ENCODE measurements at regions not wholly inside any gene's neighbourhood (a gene's known extent, or its start where the extent isn't known, plus 50 kb on each side); places are given as distances from the start of the nearest gene placed in this dataset.

DNA sequence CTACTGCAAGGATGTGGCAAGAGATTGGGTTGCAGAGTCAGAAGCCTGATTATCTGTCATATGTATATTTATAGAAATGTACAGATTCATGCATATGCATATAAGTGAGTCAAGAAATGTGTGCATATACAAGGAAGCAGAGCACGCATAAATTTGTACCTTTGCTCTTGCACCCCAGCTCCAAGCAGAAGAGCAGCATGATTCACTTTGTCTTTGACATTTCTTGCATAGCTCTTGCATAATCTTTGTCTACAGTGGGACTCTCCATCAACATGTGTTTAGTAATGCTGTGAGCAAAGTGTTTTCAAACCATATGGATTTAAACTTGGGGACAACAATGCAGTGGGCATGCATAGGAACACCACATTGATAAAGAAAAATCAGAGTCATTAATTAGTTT, 330.7 kb upstream of the DCN start:
- peak; percentile 48 for DNase-seq (ENCODE audit: low read depth)
- no peak overlapping the region for H3K4me3 ChIP-seq (ENCODE audit: low read depth, low read length)
- TF ChIP-seq CTCF (conservative IDR thresholded peaks at IDR 0.05; ENCODE audit: low read depth, low read length) = no peak

GRCh38 chr12:91511795-91512420, 329.3 kb upstream of the DCN start:
- no peak for DNase-seq (ENCODE audit: low read depth)
- H3K4me3 ChIP-seq (ENCODE audit: low read depth, low read length) = no peak overlapping the region
- TF ChIP-seq CTCF (conservative IDR thresholded peaks at IDR 0.05; ENCODE audit: low read depth, low read length) = no peak

DNA sequence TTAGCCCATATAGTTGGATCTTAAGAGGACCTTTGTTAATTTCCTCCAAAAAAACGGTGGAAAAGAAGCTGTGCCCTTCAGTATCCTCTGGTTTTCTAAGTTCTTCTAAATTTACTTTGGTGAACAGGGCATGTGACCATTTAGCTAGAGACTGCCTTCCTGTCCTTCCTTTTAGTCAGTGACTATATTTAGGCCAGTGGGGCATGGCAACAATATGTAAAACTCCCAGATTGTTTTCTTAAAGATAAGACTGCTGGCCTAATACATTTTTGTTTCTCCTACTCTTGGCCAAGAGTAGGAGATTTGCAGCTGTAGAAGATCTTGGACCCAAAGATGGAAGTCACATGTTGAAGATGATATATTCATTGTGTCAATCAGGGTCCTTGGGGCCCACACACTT, 325.1 kb upstream of the DCN start:
- TF ChIP-seq CTCF (conservative IDR thresholded peaks at IDR 0.05; ENCODE audit: low read depth, low read length) = no peak

GRCh38 chr12:91506452-91506851, 323.8 kb upstream of the DCN start:
- TF ChIP-seq CTCF (conservative IDR thresholded peaks at IDR 0.05; ENCODE audit: low read depth, low read length) = no peak
- H3K4me3 ChIP-seq (ENCODE audit: low read depth, low read length) = no peak overlapping the region
- no peak for DNase-seq (ENCODE audit: low read depth)

More for the DNA sequence above, 325.1 kb upstream of the DCN start:
- DNase-seq (ENCODE audit: low read depth) = peak; percentile 78
- H3K4me3 ChIP-seq (ENCODE audit: low read depth, low read length) = no peak overlapping the region

DNA sequence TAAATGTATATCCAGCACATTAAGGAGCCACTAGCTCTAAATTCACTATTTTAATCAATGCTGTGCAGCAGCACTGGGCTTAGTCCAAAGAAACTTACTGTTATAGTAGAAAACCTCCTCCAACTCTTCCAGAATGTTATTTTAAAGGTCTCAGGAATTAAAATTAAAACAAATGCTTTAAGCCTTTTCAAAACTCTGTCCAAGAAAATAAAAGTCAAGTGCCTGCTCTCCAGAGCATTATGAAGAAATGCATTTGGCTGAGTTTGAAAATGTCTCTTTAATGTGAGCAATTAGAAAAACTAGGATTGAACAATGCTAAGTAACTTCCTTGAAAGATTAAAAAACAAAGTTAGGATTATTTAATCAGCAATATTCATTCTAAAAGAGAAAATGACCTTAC, 322.4 kb upstream of the DCN start:
- TF ChIP-seq CTCF (conservative IDR thresholded peaks at IDR 0.05; ENCODE audit: low read depth, low read length) = no peak
- no peak overlapping the region for H3K4me3 ChIP-seq (ENCODE audit: low read depth, low read length)
- no peak for DNase-seq (ENCODE audit: low read depth)

GRCh38 chr12:91502208-91502607, 319.6 kb upstream of the DCN start:
- no peak for TF ChIP-seq CTCF (conservative IDR thresholded peaks at IDR 0.05; ENCODE audit: low read depth, low read length)
- H3K4me3 ChIP-seq (ENCODE audit: low read depth, low read length) = no peak overlapping the region
- no peak for DNase-seq (ENCODE audit: low read depth)

DNA sequence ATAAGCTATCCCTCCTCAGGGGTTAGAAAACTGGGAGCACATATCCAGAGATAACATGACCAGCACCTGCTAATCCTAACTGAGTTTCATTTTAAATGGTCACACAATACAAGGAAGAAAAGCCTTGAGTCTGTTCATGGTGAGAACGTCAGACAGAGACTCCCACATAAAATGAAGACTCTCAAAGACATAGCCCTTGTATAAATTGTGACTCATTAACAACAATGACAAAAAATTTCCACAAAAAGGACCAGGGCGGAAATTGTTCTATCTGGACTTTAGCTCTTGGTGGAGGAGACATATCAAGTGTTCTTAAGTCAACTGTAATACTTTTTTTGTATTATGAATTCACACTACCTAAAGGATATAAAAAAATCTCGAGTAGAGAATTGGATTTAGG, 313.7 kb upstream of the DCN start:
- DNase-seq (ENCODE audit: low read depth) = no peak
- H3K4me3 ChIP-seq (ENCODE audit: low read depth, low read length) = no peak overlapping the region
- TF ChIP-seq CTCF (conservative IDR thresholded peaks at IDR 0.05; ENCODE audit: low read depth, low read length) = no peak

Measured in choroid plexus epithelial cell (primary cell).